ENCODE measurements at regions not wholly inside any gene's neighbourhood (a gene's known extent, or its start where the extent isn't known, plus 50 kb on each side); places are given as distances from the start of the nearest gene placed in this dataset.
"Not testable (repeated sequence)": the region's sequence is repeated elsewhere in the genome, so short reads cannot be mapped to it uniquely, and the experiment has no call there.

GRCh38 chr15:87752250-87752951, 504.1 kb downstream of the NTRK3 start:
- no peak for DNase-seq

- no peak for DNase-seq
Measured at GRCh38 chr15:87748483-87748882, 508.1 kb downstream of the NTRK3 start.

- no peak for DNase-seq
Measured at GRCh38 chr15:87747087-87747486, 509.5 kb downstream of the NTRK3 start.

GRCh38 chr15:87746333-87746732, 510.2 kb downstream of the NTRK3 start:
- DNase-seq, result no peak

GRCh38 chr15:87744815-87745214, 511.7 kb downstream of the NTRK3 start:
- DNase-seq, result no peak

GRCh38 chr15:87743562-87743961, 513.0 kb downstream of the NTRK3 start:
- DNase-seq, result no peak

GRCh38 chr15:87741350-87741749, 515.2 kb downstream of the NTRK3 start:
- no peak for DNase-seq

GRCh38 chr15:87740655-87741344, 515.7 kb downstream of the NTRK3 start:
- DNase-seq, result no peak

- no peak for DNase-seq
Measured at GRCh38 chr15:87739866-87740265, 516.7 kb downstream of the NTRK3 start.

GRCh38 chr15:87739081-87739480, 517.5 kb downstream of the NTRK3 start:
- DNase-seq, result no peak

GRCh38 chr15:87737460-87737859, 519.1 kb downstream of the NTRK3 start:
- not testable (repeated sequence) for DNase-seq

- DNase-seq, result no peak
Measured at GRCh38 chr15:87736891-87737389, 519.6 kb downstream of the NTRK3 start.

GRCh38 chr15:87736401-87736800, 520.1 kb downstream of the NTRK3 start:
- DNase-seq, result no peak

GRCh38 chr15:87735522-87735921, 521.0 kb downstream of the NTRK3 start:
- DNase-seq, result no peak

- DNase-seq, result no peak
Measured at GRCh38 chr15:87734571-87735373, 521.8 kb downstream of the NTRK3 start.

- no peak for DNase-seq
Measured at GRCh38 chr15:87733977-87734376, 522.6 kb downstream of the NTRK3 start.

- DNase-seq, result no peak
Measured at GRCh38 chr15:87733541-87733941, 523.0 kb downstream of the NTRK3 start.

- no peak for DNase-seq
Measured at GRCh38 chr15:87732976-87733375, 523.6 kb downstream of the NTRK3 start.

- no peak for DNase-seq
Measured at GRCh38 chr15:87731630-87732029, 524.9 kb downstream of the NTRK3 start.

GRCh38 chr15:87730706-87731105, 525.8 kb downstream of the NTRK3 start:
- no peak for DNase-seq

GRCh38 chr15:87728998-87729397, 527.5 kb downstream of the NTRK3 start:
- DNase-seq, result no peak

GRCh38 chr15:87727073-87727472, 529.5 kb downstream of the NTRK3 start:
- no peak for DNase-seq

- DNase-seq, result no peak
Measured at GRCh38 chr15:87724330-87724729, 532.2 kb downstream of the NTRK3 start.

Data from stimulated activated CD4-positive, alpha-beta T cell treated with anti-CD3 and anti-CD28 coated beads, Interleukin-12 subunit alpha, Interleukin-12 subunit beta, amount 100 ng/mL, for 4 hours (primary cell).